H9 (cell line): ENCODE measurements at regions not wholly inside any gene's neighbourhood (a gene's known extent, or its start where the extent isn't known, plus 50 kb on each side); places are given as distances from the start of the nearest gene placed in this dataset.

Experiments used
- DNase-seq: peaks from one replicate; pipeline ENCODE4 v3.0.0-alpha.2; 2017
- H2AFZ ChIP-seq: one replicate; pipeline ENCODE4 v1.6.1; 2013; ENCODE audit warnings: mild to moderate bottlenecking, low read length, control low read depth, moderate library complexity
- H2AK5ac ChIP-seq: 2 replicates; pipeline ENCODE4 v1.6.1; 2013; ENCODE audit warnings: low read length, control low read depth, mixed read lengths; ENCODE audit not compliant: insufficient read length
- H2BK120ac ChIP-seq: one replicate; pipeline ENCODE4 v1.6.1; 2013; ENCODE audit warnings: low read depth, mild to moderate bottlenecking, low read length, control low read depth, inconsistent platforms; ENCODE audit not compliant: poor library complexity, severe bottlenecking
- H2BK12ac ChIP-seq: 2 replicates; pipeline ENCODE4 v1.6.1; 2013; ENCODE audit warnings: low read length, control low read depth, mixed read lengths, low read depth; ENCODE audit not compliant: insufficient read length
- H2BK15ac ChIP-seq: 2 replicates; pipeline ENCODE4 v1.6.1; 2013; ENCODE audit warnings: low read depth, low read length, control low read depth
- H2BK20ac ChIP-seq: one replicate; pipeline ENCODE4 v1.6.1; 2013; ENCODE audit warnings: low read depth, mild to moderate bottlenecking, low read length, control low read depth, inconsistent platforms; ENCODE audit not compliant: poor library complexity, severe bottlenecking
- H2BK5ac ChIP-seq: 2 replicates; pipeline ENCODE4 v1.6.1; 2013; ENCODE audit warnings: low read length, control low read depth, mixed read lengths; ENCODE audit not compliant: insufficient read length
- H3K14ac ChIP-seq: 2 replicates; pipeline ENCODE4 v1.6.1; 2013; ENCODE audit warnings: low read length, control low read depth; ENCODE audit not compliant: insufficient read depth
- H3K18ac ChIP-seq: 2 replicates; pipeline ENCODE4 v1.6.1; 2013; ENCODE audit warnings: low read depth, mild to moderate bottlenecking, mixed read lengths, low read length, control low read depth; ENCODE audit not compliant: insufficient read length
- H3K23ac ChIP-seq: 2 replicates; pipeline ENCODE4 v1.6.1; 2013; ENCODE audit warnings: low read length, control low read depth, mixed read lengths, low read depth; ENCODE audit not compliant: insufficient read length
- H3K23me2 ChIP-seq: 2 replicates; pipeline ENCODE4 v1.6.1; 2013; ENCODE audit warnings: low read depth, mild to moderate bottlenecking, mixed read lengths, low read length, control low read depth; ENCODE audit not compliant: insufficient read length, poor library complexity, severe bottlenecking
- H3K27ac ChIP-seq: 2 replicates; pipeline ENCODE4 v1.5.1; 2013; ENCODE audit warnings: low read length, control low read depth, mixed read lengths, low read depth; ENCODE audit not compliant: insufficient read length
- H3K27me3 ChIP-seq: 2 replicates; pipeline ENCODE4 v1.6.1; 2013; ENCODE audit warnings: low read length, control low read depth, inconsistent platforms; ENCODE audit not compliant: insufficient read depth
- H3K4ac ChIP-seq: 2 replicates; pipeline ENCODE4 v1.6.1; 2013; ENCODE audit warnings: low read depth, mild to moderate bottlenecking, control low read depth, inconsistent platforms, low read length, moderate library complexity
- H3K4me1 ChIP-seq: 2 replicates; pipeline ENCODE4 v1.6.1; 2013; ENCODE audit warnings: low read length, control low read depth, inconsistent platforms; ENCODE audit not compliant: insufficient read depth
- H3K4me2 ChIP-seq: 2 replicates; pipeline ENCODE4 v1.6.1; 2013; ENCODE audit warnings: low read length, control low read depth, mixed read lengths; ENCODE audit not compliant: insufficient read length, insufficient read depth
- H3K56ac ChIP-seq: 2 replicates; pipeline ENCODE4 v1.6.1; 2013; ENCODE audit warnings: low read depth, mild to moderate bottlenecking, mixed read lengths, low read length, control low read depth; ENCODE audit not compliant: insufficient read length
- H3K79me1 ChIP-seq: 2 replicates; pipeline ENCODE4 v1.6.1; 2013; ENCODE audit warnings: low read depth, mild to moderate bottlenecking, moderate library complexity, low read length, control low read depth, inconsistent platforms; ENCODE audit not compliant: insufficient read depth, poor library complexity, severe bottlenecking
- H3K79me2 ChIP-seq: 2 replicates; pipeline ENCODE4 v1.6.1; 2013; ENCODE audit warnings: low read length, control low read depth, inconsistent platforms; ENCODE audit not compliant: insufficient read depth
- H3K9ac ChIP-seq: 2 replicates; pipeline ENCODE4 v1.6.1; 2013; ENCODE audit warnings: low read length, control low read depth, mixed read lengths; ENCODE audit not compliant: insufficient read length; ENCODE audit errors: extremely low read depth
- H3K9me3 ChIP-seq: one replicate; pipeline ENCODE4 v1.6.1; 2013; ENCODE audit warnings: low read depth, low read length, inconsistent platforms; ENCODE audit not compliant: control insufficient read depth
- H3T11ph ChIP-seq: one replicate; pipeline ENCODE4 v1.6.1; 2013; ENCODE audit warnings: mild to moderate bottlenecking, low read length, control low read depth, inconsistent platforms
- H4K20me1 ChIP-seq: one replicate; pipeline ENCODE4 v1.6.1; 2013; ENCODE audit not compliant: control insufficient read depth, insufficient read length, insufficient read depth
- H4K5ac ChIP-seq: 2 replicates; pipeline ENCODE4 v1.6.1; 2013; ENCODE audit warnings: low read depth, mild to moderate bottlenecking, mixed read lengths, low read length, control low read depth; ENCODE audit not compliant: insufficient read length
- H4K8ac ChIP-seq: replicated peaks from 2 replicates; pipeline ENCODE4 v1.6.1; 2013; ENCODE audit warnings: low read length, control low read depth, mixed read lengths, low read depth; ENCODE audit not compliant: insufficient read length
- H4K91ac ChIP-seq: 2 replicates; pipeline ENCODE4 v1.6.1; 2013; ENCODE audit warnings: low read depth, mild to moderate bottlenecking, moderate library complexity, mixed read lengths, low read length, control low read depth; ENCODE audit not compliant: insufficient read length
- H3K27ac Mint-ChIP-seq, 3 experiments: 2 replicates in 2 of 3; 3 replicates in 1 of 3; pipeline ENCODE4 v1.8.0; 2020 to 2021; ENCODE audit warnings: mixed read lengths in 3 of 3, mild to moderate bottlenecking in 1 of 3, moderate library complexity in 1 of 3
- H3K27me3 Mint-ChIP-seq: 2 replicates; pipeline ENCODE4 v1.8.0; 2021; ENCODE audit warnings: low read depth, mild to moderate bottlenecking, moderate library complexity, mixed read lengths
- H3K36me3 Mint-ChIP-seq, 3 experiments: 2 replicates in 2 of 3; 3 replicates in 1 of 3; pipeline ENCODE4 v1.8.0; 2020 to 2021; ENCODE audit warnings: low read depth in 3 of 3, mixed read lengths in 3 of 3; ENCODE audit not compliant: insufficient read depth in 1 of 3
- H3K4me1 Mint-ChIP-seq, 2 experiments: 2 replicates each; pipeline ENCODE4 v1.8.0; 2020; ENCODE audit warnings: mixed read lengths in 2 of 2
- H3K4me3 Mint-ChIP-seq, 2 experiments: 2 replicates in 1 of 2; 3 replicates in 1 of 2; pipeline ENCODE4 v1.8.0; 2020 to 2021; ENCODE audit warnings: mild to moderate bottlenecking in 2 of 2, mixed read lengths in 2 of 2, moderate library complexity in 1 of 2
- H3K9me3 Mint-ChIP-seq, 2 experiments: 2 replicates in 1 of 2; 3 replicates in 1 of 2; pipeline ENCODE4 v1.8.0; 2020; ENCODE audit warnings: mild to moderate bottlenecking in 2 of 2, mixed read lengths in 2 of 2, moderate library complexity in 1 of 2
- CTCF ChIP-seq: fragments of 200-600 bp; sonication (generic); conservative IDR thresholded peaks from 3 replicates; pipeline ENCODE4 v1.8.0; 2021; ENCODE audit warnings: antibody characterized with exemption, mild to moderate bottlenecking

- no peak for DNase-seq
- no peak overlapping the region for H3K23ac ChIP-seq
- H2BK20ac ChIP-seq = no peak overlapping the region
- Mint-ChIP-seq H3K36me3 (no peaks in the 10 kb centered on the region), H3K4me1 (peaks cover 32 to 38% of the 10 kb centered on the region in 2 experiments), H3K27me3 (peaks cover 2% of the 10 kb centered on the region; the same call in 1 of the 2 replicates), H3K27ac (no peak overlapping the region), H3K4me3 (no peak overlapping the region), H3K9me3 (peaks cover 0 to 5% of the 10 kb centered on the region in 2 experiments; a peak in 2 of 5 replicates)
- no peak overlapping the region for H4K91ac ChIP-seq
- H3K9me3 ChIP-seq = no peaks in the 10 kb centered on the region
- H2BK120ac ChIP-seq = no peak overlapping the region
- H3T11ph ChIP-seq = no peak overlapping the region
- no peak overlapping the region for H2BK15ac ChIP-seq
- no peak overlapping the region for H4K8ac ChIP-seq
- H2BK5ac ChIP-seq = no peak overlapping the region
- no peak overlapping the region for H3K4ac ChIP-seq
- no peak overlapping the region for H4K5ac ChIP-seq
- H3K56ac ChIP-seq = no peak overlapping the region
- H3K18ac ChIP-seq = no peak overlapping the region
- H4K20me1 ChIP-seq = no peaks in the 10 kb centered on the region
- H3K4me1 ChIP-seq = peaks cover 9% of the 10 kb centered on the region; the same call in 1 of the 2 replicates
- no peak overlapping the region for H3K27ac ChIP-seq
- H3K79me2 ChIP-seq = no peaks in the 10 kb centered on the region
- H3K4me2 ChIP-seq = no peak overlapping the region
- H3K23me2 ChIP-seq = no peaks in the 10 kb centered on the region
- H2AFZ ChIP-seq = no peak overlapping the region
- no peak for TF ChIP-seq CTCF
- no peaks in the 10 kb centered on the region for H3K79me1 ChIP-seq
- H2BK12ac ChIP-seq = no peak overlapping the region
- no peak overlapping the region for H2AK5ac ChIP-seq
- no peaks in the 10 kb centered on the region for H3K27me3 ChIP-seq
- H3K9ac ChIP-seq = no peak overlapping the region
- H3K14ac ChIP-seq = no peak overlapping the region
Observed at GRCh38 chr16:7216719-7217118, 115.9 kb upstream of the RBFOX1 start.
